ENCODE measurements at regions not wholly inside any gene's neighbourhood (a gene's known extent, or its start where the extent isn't known, plus 50 kb on each side); places are given as distances from the start of the nearest gene placed in this dataset.

DNA sequence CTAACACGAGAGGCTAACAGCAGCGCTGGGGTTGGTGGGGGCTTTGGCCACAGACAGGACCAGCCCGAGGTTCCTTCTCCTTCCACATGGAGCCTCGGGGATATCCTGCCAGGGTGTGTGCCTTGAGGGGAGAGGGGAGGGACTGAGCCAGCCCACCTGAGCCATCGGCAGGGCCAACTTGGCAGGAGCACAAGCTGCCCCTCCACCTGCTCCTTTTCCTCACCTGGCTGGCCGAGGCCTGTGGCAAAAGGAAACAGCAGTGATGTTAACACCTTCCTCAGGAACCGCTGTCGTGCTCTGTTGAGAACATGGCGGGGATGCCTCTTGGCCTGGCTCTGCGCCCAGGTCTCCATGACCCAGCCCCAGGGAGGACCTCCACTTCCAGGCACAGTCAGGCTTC, 255.1 kb upstream of the PPP2R2D start:
- TF ChIP-seq GATA3 (IDR thresholded peaks at IDR 0.05; ENCODE audit: low read depth, low read length) (no peak), GATA2 (IDR thresholded peaks at IDR 0.05; ENCODE audit: low read depth, low read length) (no peak)

Measured in SH-SY5Y (cell line).